Neural progenitor cell (in vitro differentiated cells): ENCODE measurements at regions not wholly inside any gene's neighbourhood (a gene's known extent, or its start where the extent isn't known, plus 50 kb on each side); places are given as distances from the start of the nearest gene placed in this dataset.

ENCODE experiments used
- CTCF ChIP-seq: fragments of 200-600 bp; sonication (generic); IDR thresholded peaks from 2 replicates; pipeline ENCODE4 v1.5.1; 2017; ENCODE audit warnings: antibody characterized with exemption, mild to moderate bottlenecking
- EZH2 ChIP-seq: fragments of 200-600 bp; sonication (generic); IDR thresholded peaks from 2 replicates; pipeline ENCODE4 v1.6.1; 2017; ENCODE audit warnings: antibody characterized with exemption, mild to moderate bottlenecking, moderate library complexity
- EZH2phosphoT487 ChIP-seq: fragments of 200-600 bp; sonication (generic); IDR thresholded peaks from 2 replicates; pipeline ENCODE4 v1.6.1; 2017; ENCODE audit warnings: antibody characterized with exemption

- TF ChIP-seq EZH2: no peak
- no peak for TF ChIP-seq CTCF
- TF ChIP-seq EZH2phosphoT487: no peak
These were observed 390.5 kb downstream of the DIPK2A start for GRCh38 chr3:144362126-144362525.
